Stimulated activated CD4-positive, alpha-beta T cell treated with anti-CD3 and anti-CD28 coated beads, Interleukin-4, amount 100 ng/mL, for 24 hours (primary cell): ENCODE measurements at regions not wholly inside any gene's neighbourhood (a gene's known extent, or its start where the extent isn't known, plus 50 kb on each side); places are given as distances from the start of the nearest gene placed in this dataset.

Experiments
- DNase-seq: peaks from one replicate; pipeline ENCODE4 v3.0.0-alpha.2; 2020

GRCh38 chr11:19394525-19395016 lies 153.8 kb upstream of the E2F8 start:
- DNase-seq = no peak

GRCh38 chr11:19393941-19394340 lies 153.2 kb upstream of the E2F8 start:
- DNase-seq = no peak

- DNase-seq = no peak
Measured at GRCh38 chr11:19392847-19393518, 152.2 kb upstream of the E2F8 start.

GRCh38 chr11:19392321-19392720 lies 151.6 kb upstream of the E2F8 start:
- DNase-seq = no peak

GRCh38 chr11:19391652-19392051 lies 150.9 kb upstream of the E2F8 start:
- DNase-seq = no peak

- DNase-seq = no peak
Measured at GRCh38 chr11:19391026-19391425, 150.3 kb upstream of the E2F8 start.

- no peak for DNase-seq
Measured at GRCh38 chr11:19389787-19390303, 149.1 kb upstream of the E2F8 start.

- DNase-seq = no peak
Measured at GRCh38 chr11:19382131-19382611, 141.4 kb upstream of the E2F8 start.

GRCh38 chr11:19380375-19380774 lies 139.6 kb upstream of the E2F8 start:
- DNase-seq = no peak

- no peak for DNase-seq
Measured at GRCh38 chr11:19379465-19379864, 138.7 kb upstream of the E2F8 start.

- no peak for DNase-seq
Measured at GRCh38 chr11:19378814-19379213, 138.1 kb upstream of the E2F8 start.

GRCh38 chr11:19377881-19378280 lies 137.1 kb upstream of the E2F8 start:
- DNase-seq = no peak

GRCh38 chr11:19375440-19375839 lies 134.7 kb upstream of the E2F8 start:
- no peak for DNase-seq

GRCh38 chr11:19374151-19374569 lies 133.4 kb upstream of the E2F8 start:
- no peak for DNase-seq

GRCh38 chr11:19372381-19372780 lies 131.6 kb upstream of the E2F8 start:
- no peak for DNase-seq

- DNase-seq = no peak
Measured at GRCh38 chr11:19370100-19370861, 129.5 kb upstream of the E2F8 start.

- no peak for DNase-seq
Measured at GRCh38 chr11:19368726-19369375, 128.1 kb upstream of the E2F8 start.

- no peak for DNase-seq
Measured at GRCh38 chr11:19366992-19367709, 126.4 kb upstream of the E2F8 start.

GRCh38 chr11:19365743-19366410 lies 125.1 kb upstream of the E2F8 start:
- no peak for DNase-seq

GRCh38 chr11:19359221-19360000 lies 118.7 kb upstream of the E2F8 start:
- no peak for DNase-seq

- no peak for DNase-seq
Measured at GRCh38 chr11:19357943-19358342, 117.2 kb upstream of the E2F8 start.
